ENCODE measurements at regions not wholly inside any gene's neighbourhood (a gene's known extent, or its start where the extent isn't known, plus 50 kb on each side); places are given as distances from the start of the nearest gene placed in this dataset.
A peak's percentile ranks its signal among the peaks of the same experiment; 100 is the strongest.

DNA sequence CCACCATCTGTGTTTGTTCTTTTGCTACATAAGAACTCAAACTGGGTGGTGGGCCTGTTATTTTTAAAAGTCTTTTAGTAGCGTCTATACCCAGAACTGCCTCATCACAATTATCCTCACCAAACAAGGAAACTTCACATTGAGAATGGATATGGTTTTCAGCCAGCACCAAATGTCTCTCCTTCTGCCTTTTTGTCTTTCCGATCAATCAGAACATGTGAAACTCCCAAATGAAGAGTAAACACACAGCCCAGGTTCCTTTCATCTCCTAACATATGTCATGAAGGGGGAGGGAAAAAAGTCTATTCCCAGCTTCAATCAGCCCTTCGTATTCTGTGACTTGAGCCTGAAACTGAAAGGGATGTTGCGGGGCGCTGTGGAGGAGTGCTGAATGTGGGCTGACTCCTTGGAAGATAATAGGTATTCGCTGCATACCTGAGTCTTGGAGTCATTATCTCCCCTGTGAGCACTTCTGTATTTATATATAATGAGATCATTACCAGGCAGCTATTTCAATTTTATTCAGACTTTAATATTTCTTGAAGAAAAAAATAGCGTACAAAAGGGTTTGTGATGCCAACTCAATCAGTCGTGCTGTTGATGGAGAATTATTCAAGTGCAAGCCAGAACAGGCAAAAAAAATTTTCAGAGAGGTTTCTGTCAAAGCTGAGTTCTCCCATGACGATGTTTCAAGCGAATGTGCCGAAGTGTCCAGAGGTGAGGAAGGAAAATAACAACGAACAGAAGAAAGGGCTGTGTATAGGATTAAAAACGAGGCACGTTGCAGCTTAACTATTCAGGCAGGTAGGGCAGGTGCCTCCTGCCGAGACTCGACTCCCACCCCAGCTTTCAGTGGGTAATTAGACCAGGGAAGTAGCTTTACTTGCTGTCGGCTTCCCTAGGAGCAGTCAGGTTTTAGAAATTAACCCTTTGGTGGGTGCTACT, 163.9 kb upstream of the NOCT start:
- DNase-seq, result no peak

DNA sequence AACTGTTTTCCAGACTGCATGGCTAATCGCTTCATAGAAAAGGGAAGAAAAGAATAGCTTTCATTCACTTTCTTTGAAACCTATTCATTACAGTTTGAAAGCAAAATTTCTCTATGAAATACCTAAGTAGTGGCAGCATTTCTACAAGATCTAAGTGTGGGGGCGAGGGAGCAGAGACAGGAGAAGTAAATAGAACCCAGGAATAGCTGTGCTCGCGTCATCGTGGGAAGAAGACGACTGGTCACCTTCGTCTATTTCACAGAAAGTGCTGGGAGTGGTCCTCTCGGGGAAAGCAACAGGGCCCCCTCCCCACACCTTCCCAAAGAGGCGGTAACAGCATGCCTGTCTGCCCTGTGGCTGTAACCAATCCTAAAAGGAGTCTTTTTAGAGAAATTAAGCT, 169.9 kb upstream of the NOCT start:
- DNase-seq, result no peak

DNA sequence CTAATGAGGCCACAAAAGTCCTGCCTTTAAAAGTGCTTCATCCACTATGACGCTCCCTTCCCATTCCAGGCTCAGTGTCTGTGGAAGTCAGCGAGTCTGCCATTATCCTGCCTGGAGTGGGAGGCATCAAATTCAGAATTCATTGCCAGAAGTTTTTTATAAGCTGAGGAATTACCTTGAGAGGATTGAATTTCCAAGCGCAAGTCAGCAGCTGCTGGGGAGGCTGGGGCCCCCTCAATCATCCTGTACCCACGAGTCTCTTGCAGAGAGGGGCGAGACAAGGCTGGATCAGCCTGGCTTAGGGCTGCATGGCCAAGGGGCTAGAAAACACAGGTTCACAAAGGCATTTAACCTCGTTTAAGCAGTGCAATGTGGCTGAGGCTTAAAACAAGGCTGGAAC, 170.5 kb upstream of the NOCT start:
- no peak for DNase-seq

DNA sequence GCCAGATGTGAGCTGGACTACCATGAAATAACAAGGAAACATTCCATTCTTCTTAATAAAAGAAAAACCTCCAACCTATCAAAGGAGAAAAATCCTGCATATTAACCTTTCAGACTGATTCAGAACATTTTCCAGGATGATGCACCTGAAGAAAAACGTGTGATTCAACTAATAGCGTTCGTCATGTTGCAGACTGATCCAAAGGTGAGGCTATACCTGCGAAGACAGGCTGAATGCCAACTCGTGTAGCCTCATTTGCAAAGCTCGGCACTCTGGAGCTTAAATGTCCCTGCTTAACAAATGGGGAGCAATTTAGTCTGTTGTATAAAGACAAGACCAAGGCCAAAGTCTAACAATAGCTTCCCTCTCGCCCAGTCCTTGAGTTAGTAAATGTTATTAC, 172.0 kb upstream of the NOCT start:
- DNase-seq, result no peak

DNA sequence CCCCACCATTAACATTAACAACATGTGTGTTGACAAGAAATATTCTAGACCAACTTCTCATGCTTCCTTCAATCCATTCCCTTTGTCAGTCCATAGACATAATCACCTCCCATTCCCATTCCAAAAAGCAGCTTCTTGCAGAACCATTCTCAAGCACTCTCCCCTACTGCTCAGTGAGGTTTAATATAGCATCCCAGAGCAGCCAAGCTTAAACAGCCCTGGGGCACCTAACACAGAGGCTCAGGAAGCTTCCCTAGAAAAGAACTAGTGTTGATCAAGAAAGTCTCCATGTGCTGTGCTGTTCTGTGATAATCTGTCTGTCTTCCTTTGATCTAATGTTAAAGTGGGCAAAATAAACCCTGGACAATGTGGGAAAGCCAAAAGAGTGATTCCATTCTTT, 174.2 kb upstream of the NOCT start:
- no peak for DNase-seq

DNA sequence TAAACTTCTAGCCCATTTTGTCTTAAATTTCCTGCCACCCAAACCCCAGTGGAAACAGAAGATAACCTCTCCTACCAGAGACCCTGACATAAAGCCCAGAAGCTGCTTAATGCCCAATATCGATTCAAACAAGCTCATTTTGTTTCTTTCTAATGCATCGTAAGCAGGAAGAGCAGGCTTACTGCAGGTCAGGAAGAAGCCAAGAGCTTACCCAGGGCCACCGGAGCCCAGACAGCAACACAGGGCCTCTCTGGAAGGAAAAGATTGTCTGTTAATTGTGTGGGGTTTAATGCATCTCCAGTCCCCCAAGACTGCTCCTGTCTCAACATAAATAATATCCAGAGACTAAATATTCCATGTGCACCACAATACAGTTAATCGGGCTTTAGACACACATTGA, 177.3 kb upstream of the NOCT start:
- DNase-seq, result no peak

DNA sequence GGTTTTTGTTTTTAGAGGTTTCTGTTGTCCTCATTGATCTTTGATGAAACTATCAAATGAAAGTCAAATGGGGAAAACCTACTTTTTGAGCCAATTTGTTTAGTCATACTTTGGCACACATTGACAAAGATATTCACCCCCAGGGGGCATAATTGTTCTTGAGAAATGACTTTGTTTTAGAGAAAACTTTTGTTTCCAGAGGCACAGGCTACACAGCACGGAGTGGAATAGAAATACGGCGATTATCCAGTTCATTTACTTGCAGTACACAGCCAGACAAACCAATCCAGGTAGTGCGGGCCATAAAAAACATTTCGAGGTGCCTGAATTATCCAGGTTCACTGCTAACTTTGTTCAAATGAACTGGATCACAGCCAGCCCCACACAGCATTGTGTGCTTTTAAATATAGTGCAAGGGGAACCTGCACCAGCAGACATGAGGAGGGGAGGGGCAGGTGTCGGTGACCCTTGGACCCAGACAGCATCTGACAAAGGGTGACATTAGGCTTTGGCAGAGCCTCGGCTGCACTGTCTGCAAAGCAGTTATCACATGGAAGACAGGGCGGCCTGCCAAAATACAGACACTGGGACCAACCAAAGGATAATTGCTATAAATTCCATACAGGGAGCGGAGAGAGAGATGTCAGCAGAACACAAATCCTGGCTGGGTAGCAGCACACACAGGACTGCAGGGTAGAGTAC, 179.6 kb upstream of the NOCT start:
- DNase-seq, result no peak

DNA sequence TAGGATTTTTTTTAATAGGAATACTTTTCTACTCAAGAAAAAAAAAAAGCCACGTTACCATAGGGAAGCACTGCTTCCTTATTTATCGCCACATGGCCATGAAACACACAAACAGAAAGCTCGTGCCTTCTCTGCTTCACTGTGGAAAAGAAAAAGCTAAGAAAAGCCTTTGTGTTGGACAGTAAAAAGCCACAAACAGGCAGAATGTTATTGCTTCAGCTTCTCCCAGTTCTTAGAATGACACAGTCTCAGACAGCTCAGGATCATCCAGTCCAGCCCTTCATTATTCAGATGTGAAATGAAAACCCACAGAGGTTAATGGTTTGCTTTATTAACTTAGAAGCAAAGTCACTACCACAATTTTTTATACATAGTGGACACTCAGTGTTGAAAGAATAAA, 181.6 kb upstream of the NOCT start:
- DNase-seq, result no peak

DNA sequence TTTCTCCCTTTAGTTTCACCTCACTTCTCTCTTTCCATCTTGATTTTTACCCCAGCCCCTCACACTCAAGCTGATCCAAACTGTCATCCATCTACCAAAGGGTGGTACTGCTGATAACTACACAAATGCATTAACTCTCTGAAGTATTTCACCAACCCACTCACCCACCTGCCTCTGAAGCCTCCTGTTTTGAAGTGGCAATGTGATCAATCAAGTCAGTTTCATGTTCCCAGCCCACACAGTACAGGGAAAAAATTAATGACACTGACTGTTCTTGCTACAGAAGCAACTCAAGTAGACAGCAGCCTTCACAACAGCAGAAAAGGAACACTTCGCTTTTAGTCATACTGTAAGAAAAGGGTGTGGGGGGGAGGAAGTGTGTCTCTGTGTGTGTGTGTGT, 183.0 kb upstream of the NOCT start:
- DNase-seq, result peak; percentile 4

DNA sequence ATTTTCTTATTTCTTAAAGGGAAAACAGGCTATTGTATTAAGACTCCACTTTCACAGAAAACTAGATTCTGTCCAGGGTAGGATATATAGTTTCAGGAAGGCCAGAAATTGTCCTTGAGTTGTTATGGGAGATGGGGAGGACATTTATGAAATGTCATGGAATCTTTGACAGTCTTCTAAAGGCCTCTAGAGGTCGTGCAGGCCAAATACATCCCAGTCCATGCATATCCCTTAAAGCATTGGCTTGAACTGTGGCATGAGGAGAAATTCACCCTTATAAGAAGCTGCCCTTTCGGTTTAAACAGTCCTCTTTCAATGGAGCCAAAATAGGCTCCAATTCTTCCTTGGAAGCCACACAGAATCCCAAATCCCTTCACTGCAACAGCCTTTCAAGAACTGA, 183.6 kb upstream of the NOCT start:
- no peak for DNase-seq

DNA sequence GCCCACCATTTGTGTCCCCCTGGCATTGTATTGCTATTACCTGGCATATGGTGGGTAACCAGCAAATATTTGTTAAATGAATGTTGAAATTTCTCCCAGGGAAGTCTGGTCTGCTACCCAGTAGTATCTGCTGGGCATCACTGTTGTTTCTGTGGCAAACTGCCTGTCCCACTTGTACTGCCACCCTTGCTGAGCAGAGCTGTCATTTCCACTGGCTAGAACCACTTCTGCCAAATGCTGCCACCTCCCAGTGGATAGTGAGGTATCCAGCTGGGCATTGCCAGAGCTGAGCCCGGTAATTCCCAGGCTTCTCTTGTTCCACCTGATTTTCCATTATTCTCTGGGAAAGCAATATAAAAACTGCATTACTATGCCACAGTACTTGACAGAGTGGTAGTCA, 186.7 kb upstream of the NOCT start:
- DNase-seq, result no peak

DNA sequence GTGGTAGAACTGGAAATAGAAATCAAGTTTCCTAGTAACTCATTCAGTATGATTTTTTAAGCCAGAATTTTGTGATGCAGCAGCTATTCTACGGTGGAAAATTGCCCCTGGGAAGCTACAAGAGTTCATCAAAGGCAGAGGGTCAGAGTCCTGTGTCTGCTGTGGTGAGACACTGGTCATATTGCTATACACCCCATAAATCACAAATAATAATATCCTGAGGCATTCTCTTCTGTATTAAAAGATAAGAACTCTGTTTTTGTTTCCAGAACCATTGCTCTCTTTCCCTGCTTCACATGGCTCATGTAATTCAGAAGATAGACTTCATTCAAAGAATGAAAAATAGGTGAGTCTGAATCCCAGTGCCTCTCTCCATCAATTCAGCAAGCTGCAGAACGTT, 188.8 kb upstream of the NOCT start:
- DNase-seq, result no peak

DNA sequence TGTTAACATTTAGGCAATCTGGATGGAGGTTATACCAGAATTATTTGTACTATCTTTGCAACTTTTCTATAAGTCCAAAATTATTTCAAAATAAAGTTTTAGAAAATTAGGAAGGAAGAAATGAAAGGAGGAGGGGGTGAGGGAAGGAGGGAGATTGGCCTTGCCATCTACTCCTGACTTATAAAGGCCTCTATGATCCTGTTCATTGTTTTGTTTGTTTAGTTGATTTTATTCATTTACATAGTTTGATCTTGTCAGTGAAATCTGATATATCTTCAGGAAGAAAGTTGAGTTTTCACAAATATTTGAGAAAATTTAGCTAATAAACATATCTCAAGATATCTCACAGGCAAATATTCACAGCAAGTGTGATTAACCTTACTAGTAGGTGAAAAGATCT, 189.3 kb upstream of the NOCT start:
- DNase-seq, result no peak

DNA sequence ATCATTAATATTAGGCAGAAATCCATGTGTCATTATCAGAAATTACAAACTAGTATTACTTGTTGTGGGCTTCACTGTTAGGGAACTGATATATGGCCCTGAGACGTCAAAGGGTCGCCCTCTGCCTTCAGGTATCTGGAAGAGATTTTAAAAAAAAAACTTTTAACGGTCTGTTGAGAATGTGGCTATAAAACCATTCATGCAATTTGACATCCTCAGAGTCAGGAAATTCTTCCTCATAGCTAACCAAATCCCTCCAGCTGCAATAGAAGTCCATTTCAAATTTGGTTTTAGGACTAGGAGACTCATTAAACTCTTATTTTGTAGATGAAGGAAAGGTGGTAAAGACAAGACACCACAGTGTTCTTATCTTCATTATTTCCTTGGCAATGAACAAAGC, 194.2 kb upstream of the NOCT start:
- DNase-seq, result no peak

DNA sequence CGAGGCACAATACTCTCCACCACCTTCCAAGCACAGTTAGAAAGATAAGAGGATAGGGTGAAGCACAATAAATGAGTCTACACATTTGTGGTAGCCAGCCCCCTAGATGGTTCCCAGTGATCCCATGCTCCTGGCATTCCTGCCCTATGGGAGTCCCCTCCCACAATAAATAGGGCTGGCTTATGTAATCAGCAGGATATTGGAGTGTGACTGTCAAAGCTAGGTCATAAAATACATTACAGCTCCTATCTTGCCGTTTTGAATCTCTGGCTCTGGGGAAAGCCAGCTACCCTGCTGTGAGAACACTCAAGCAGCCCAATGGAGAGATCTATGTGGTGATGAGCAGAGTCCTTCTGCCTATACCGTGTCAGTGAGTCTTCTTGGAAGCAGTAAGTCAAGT, 198.7 kb upstream of the NOCT start:
- DNase-seq, result no peak

DNA sequence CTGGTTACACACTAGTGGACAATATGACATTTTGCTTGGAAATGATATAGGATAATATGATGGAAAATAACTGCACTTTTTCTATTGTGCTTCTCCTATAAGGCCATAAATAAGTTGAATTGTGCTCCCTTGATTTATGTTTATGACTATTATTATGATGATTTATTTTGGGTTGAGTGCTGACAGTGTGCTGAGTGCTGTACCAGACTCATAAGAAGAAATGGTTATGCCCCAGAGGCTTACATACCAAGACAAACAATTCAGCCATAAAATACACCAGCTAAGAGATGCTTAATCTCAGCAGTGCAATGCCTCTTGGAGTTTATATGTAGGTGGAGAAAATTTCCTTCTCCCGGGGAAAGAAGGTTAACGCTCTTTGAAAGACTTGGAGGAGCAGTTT, 199.8 kb upstream of the NOCT start:
- no peak for DNase-seq

DNA sequence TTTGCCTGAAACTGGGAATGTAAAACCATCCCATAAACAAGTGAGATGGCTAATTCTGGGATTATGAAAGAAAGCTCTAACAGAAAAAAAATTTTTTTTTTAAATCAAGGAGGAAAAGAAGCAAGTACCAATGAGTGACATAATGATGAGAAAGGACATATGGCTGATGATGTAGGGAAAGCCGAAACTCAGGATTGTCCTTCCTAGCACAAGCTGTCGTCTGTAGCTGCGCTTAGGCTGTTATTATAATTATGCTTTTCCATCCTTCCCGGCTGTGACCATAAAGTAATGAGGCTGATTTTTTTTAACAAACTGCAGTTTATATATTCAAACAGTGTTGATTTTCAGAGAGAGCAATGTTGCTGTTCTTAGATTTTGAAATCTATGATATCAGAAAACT, 209.8 kb upstream of the NOCT start:
- DNase-seq, result no peak

DNA sequence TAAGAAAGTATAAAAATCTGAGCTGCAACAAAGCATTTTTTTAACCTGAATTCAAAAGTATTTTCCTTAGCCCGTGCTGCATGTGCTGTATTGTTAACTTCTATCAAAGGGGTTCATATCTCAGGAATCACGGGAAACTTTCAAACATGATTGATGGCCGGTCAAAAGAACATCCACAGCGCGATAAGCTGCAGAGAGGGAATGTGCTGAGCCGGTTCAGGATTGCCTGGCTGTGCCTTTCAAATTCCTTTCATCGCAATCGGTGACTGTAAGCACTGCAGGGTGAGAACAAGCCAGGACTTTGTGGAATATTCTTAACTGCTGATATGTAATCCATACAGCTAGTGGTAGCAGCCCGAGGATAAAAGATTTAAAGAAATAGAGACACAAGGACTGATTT, 210.9 kb upstream of the NOCT start:
- no peak for DNase-seq

DNA sequence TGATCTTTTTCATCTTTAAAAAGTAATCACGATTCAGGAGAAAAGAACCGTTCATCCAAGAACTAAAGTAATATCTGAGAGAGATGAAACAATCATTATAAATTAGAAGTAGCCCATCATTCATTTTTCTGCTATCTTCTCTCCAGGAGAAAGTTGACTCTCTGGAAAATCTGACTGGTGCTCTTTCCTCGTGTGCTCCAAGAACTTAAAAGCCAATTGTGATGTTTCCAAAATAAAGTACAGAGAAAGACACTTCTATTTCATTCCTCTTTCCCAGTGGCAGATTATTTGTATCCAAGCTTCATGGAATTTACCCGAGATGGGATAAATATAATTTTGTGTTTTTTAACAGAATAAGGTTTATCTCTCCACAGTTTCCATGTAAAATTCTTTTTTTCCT, 212.5 kb upstream of the NOCT start:
- DNase-seq, result no peak

DNA sequence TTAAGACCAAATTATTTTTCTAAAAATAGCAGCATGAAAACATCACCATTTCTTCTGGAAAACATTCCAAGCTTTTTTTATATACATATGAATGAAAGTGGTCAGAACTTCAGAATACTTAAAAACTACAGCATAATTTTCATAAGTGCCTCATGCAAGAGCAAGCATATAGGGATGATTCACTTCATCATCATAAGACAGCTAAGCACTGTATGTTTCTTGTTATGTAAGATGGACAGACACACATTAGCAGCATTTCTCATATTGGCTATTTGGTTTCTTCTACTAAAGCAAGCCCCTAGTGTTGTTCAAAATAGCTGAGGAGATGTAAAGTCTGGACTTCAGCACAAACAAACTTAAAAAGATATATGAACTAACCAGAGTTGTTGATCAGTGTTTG, 213.1 kb upstream of the NOCT start:
- DNase-seq, result no peak

DNA sequence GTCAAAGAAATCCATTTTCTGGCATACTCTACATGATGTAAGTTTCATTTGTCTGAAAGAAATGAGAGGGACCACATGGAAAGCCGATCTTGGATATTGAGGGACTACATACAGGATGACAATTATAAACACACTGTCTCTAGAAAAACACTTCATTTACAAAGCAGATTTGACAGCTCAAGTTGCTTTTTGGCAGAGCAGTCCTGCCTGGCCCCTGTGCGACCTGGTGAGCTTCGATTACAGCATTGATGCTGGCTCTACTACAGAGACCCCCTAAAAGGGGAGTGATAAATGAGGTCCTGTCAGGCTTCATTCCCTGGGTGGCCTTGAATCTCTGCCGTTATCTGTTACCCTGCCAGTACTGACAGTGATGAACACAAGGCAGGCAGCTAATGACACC, 215.2 kb upstream of the NOCT start:
- DNase-seq, result no peak

DNA sequence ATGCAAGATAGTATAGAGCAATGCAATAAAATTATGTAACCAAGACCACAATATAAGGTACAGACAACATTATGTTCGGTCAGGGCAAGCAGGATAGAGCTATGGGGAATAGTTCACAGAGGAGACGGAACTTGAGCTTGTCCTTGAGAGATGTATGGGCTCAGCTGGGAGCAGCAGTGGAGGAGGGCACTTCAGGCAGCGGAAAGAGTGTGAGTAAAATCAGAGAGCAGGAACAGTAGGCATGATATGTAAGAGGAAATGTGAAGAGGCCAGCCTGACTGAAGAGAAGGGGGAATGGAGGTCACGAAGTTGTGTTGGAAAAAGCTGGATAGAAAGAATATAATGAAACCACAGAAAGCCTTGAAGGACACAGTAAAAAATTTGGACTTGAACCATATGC, 217.2 kb upstream of the NOCT start:
- DNase-seq, result no peak

DNA sequence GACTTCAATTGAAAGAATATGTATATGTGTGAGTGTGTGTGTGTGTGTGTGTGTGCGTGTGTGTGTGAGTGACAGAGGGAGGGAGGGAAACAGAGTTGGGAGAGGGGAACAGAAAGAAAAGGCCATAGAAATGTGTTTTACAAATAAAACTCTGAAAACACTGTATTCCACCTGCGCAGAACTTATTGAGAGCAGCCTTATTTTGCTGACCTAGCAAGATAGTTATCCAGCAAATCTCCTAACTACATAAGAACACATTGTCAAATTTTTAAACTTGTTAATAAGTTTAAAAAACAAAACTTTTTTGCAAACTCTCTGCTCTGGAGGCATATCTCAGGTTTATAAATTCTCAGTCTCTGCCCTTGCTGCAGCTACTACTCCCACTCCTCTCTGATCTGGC, 217.9 kb upstream of the NOCT start:
- DNase-seq, result no peak

DNA sequence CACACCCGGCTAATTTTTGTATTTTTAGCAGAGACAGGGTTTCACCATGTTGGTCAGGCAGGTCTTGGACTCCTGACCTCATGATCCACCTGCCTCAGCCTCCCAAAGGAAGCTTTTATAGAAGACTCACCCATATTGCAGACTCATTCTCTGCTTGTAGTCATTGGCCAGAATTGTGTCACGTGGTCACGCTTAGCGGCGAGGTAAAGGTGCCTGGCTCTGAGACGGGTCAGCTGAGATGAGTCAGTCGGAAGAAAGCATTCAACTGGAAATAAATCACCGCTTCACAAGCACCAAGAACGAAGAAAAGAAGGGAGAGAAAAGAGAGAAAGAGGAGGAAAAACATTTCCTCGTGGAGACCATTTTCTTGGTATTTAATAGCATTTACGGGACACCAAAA, 218.8 kb upstream of the NOCT start:
- no peak for DNase-seq

Measured in stimulated activated CD4-positive, alpha-beta T cell treated with anti-CD3 and anti-CD28 coated beads, Interleukin-4, amount 100 ng/mL, for 24 hours (primary cell).